RWPE2 (cell line): ENCODE measurements at regions not wholly inside any gene's neighbourhood (a gene's known extent, or its start where the extent isn't known, plus 50 kb on each side); places are given as distances from the start of the nearest gene placed in this dataset.
"Not testable (repeated sequence)": the region's sequence is repeated elsewhere in the genome, so short reads cannot be mapped to it uniquely, and the experiment has no call there.

Experiments used
- ATAC-seq: fragments of 200-7000 bp; cut with Tn5 transposase; 3 replicates; pipeline ENCODE4 v1.9.1; 2021; ENCODE audit warnings: low read depth
- DNase-seq: peaks from one replicate; pipeline ENCODE4 v3.0.0-alpha.2; 2020; ENCODE audit warnings: low spot score
- H3K27ac ChIP-seq: fragments of 450-650 bp; 2 replicates; pipeline ENCODE4 v1.5.1; 2017; ENCODE audit warnings: mild to moderate bottlenecking; ENCODE audit not compliant: poor library complexity, severe bottlenecking
- H3K27me3 ChIP-seq: fragments of 250-450 bp; sonication (Bioruptor Pico); 2 replicates; pipeline ENCODE4 v1.5.1; 2021; ENCODE audit warnings: mild to moderate bottlenecking, moderate library complexity; ENCODE audit not compliant: insufficient read depth, poor library complexity, severe bottlenecking
- H3K36me3 ChIP-seq: fragments of 250-450 bp; sonication (Bioruptor Pico); 2 replicates; pipeline ENCODE4 v1.5.1; 2020; ENCODE audit warnings: low read depth, mild to moderate bottlenecking, moderate library complexity
- H3K4me1 ChIP-seq: fragments of 250-450 bp; sonication (Bioruptor Pico); 2 replicates; pipeline ENCODE4 v1.5.1; 2021; ENCODE audit warnings: mild to moderate bottlenecking, moderate library complexity; ENCODE audit not compliant: insufficient read depth, poor library complexity, severe bottlenecking
- H3K4me3 ChIP-seq: fragments of 250-450 bp; sonication (Bioruptor Pico); 2 replicates; pipeline ENCODE4 v1.5.1; 2021; ENCODE audit warnings: mild to moderate bottlenecking, moderate library complexity; ENCODE audit not compliant: severe bottlenecking
- H3K9me3 ChIP-seq: fragments of 250-450 bp; sonication (Bioruptor Pico); 2 replicates; pipeline ENCODE4 v1.5.1; 2021; ENCODE audit warnings: mild to moderate bottlenecking, moderate library complexity; ENCODE audit not compliant: severe bottlenecking
- TF ChIP-seq, protein P1 (sequence below): fragments of 450-650 bp; IDR thresholded peaks from one replicate; pipeline ENCODE4 v1.5.1; 2017; ENCODE audit warnings: mild to moderate bottlenecking, moderate library complexity; ENCODE audit not compliant: poor library complexity, severe bottlenecking

DNA sequence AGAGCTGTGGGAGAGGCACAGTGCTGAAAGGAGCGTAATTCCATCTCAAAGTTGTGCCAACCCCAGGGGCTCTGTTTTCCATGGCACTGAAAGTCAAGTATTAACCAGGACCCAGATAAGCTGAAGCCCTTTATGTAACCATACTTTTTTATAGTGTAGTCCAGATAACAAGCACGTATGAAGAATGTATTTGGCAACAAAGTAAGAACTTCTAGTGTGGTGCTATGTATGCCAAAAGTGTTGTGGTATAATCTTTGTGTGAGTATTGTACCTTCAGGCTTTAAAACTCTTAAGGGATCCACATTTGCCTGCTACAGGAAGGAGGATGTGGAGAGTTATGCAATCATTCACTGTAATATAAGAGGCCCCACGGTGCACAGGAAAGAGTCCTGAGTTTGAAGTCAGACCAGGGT lies 129.4 kb downstream of the IBTK start:
- Histone ChIP-seq H3K36me3 (no peaks in the 10 kb centered on the region), H3K4me1 (no peaks in the 10 kb centered on the region), H3K27ac (no peak overlapping the region), H3K27me3 (no peaks in the 10 kb centered on the region), H3K4me3 (no peak overlapping the region), H3K9me3 (no peaks in the 10 kb centered on the region)
- DNase-seq (no peak), ATAC-seq (no peak)
- TF ChIP-seq, protein P1, sequence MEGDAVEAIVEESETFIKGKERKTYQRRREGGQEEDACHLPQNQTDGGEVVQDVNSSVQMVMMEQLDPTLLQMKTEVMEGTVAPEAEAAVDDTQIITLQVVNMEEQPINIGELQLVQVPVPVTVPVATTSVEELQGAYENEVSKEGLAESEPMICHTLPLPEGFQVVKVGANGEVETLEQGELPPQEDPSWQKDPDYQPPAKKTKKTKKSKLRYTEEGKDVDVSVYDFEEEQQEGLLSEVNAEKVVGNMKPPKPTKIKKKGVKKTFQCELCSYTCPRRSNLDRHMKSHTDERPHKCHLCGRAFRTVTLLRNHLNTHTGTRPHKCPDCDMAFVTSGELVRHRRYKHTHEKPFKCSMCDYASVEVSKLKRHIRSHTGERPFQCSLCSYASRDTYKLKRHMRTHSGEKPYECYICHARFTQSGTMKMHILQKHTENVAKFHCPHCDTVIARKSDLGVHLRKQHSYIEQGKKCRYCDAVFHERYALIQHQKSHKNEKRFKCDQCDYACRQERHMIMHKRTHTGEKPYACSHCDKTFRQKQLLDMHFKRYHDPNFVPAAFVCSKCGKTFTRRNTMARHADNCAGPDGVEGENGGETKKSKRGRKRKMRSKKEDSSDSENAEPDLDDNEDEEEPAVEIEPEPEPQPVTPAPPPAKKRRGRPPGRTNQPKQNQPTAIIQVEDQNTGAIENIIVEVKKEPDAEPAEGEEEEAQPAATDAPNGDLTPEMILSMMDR = no peak

DNA sequence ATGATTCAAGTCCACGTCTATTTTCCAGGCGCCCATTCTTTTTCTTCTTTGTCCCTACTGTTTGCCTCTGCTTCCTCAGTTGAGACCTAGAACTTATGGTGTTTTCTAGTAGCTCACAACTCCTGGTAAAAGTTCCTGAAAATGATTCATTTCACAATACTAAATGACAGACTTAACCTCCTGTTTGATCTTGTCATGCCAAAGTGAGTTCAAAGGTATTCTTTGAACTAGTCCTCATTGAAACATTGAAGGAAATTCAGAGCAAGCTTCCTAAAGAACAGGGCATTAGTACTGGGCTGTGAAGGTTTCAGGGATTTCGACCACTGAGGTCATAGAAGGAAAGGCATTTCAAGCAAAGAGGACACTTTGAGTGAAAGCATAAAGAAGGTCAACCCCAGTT lies 132.8 kb downstream of the IBTK start:
- no peak overlapping the region for H3K4me3 ChIP-seq
- no peaks in the 10 kb centered on the region for H3K27me3 ChIP-seq
- H3K9me3 ChIP-seq = no peaks in the 10 kb centered on the region
- H3K4me1 ChIP-seq = no peaks in the 10 kb centered on the region
- DNase-seq (no peak), ATAC-seq (no peak)
- TF ChIP-seq, protein P1 = no peak
- no peaks in the 10 kb centered on the region for H3K36me3 ChIP-seq
- no peak overlapping the region for H3K27ac ChIP-seq

DNA sequence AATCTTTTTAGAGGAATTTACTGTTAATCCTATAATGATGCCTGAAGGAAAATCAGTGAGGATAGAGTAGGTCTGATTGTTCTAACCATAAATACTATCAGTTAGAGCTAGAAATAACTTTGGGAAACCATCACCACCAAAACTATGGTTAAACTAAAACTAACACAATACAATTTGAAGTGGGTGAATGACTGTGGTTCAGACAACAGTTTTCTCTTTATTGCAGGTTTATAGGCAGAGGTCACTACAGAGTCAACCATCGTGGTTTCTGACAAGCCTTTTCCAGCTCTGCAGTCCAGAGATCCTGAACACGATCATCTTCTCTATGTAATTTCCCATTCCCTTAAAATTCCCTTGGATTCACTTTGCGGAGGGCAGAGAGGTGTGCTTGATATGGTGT lies 134.3 kb downstream of the IBTK start:
- DNase-seq = no peak
- no peak overlapping the region for H3K4me3 ChIP-seq
- H3K27ac ChIP-seq = no peak overlapping the region
- H3K4me1 ChIP-seq = no peaks in the 10 kb centered on the region
- TF ChIP-seq, protein P1 = no peak
- no peaks in the 10 kb centered on the region for H3K27me3 ChIP-seq
- no peak for ATAC-seq
- no peaks in the 10 kb centered on the region for H3K9me3 ChIP-seq
- H3K36me3 ChIP-seq = no peaks in the 10 kb centered on the region

DNA sequence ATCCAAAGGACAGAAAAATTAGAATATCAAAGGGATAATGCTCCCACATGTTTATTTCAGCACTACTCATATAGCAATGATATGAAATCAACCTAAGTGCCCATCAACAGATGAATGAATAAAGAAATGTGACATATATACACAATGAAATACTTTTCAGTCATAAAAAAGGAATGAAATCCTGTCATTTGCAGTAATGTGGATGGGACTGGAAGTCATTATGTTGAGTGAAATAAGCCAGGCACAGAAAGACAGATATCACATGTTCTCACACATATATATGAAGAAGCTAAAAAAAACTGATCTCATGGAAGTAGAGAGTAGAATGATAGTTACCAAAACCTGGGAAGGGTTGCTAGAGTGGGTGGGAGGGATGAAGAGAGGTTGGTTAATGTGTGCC lies 135.7 kb downstream of the IBTK start:
- no peak for ATAC-seq
- Histone ChIP-seq H3K27ac (no peak overlapping the region), H3K9me3 (no peaks in the 10 kb centered on the region), H3K4me1 (no peaks in the 10 kb centered on the region), H3K4me3 (no peak overlapping the region), H3K36me3 (no peaks in the 10 kb centered on the region), H3K27me3 (no peaks in the 10 kb centered on the region)
- TF ChIP-seq, protein P1 = no peak
- DNase-seq = no peak

DNA sequence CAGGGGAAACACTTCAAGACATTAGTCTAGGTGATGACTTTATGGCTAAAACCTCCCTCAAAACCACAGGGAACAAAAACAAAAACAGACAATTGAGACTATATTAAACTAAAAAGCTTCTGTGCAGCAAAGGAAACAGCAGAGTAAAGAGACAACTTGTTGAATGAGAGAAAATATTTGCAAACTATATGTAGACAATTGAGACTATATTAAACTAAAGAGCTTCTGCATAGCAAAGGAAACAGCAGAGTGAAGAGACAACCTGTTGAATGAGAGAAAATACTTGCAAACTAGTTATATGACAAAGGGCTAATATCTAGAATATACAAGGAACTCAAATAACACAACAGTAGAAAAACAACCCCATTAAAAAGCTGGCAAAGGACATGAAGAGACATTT lies 136.4 kb downstream of the IBTK start:
- TF ChIP-seq, protein P1 = no peak
- no peaks in the 10 kb centered on the region for H3K4me1 ChIP-seq

DNA sequence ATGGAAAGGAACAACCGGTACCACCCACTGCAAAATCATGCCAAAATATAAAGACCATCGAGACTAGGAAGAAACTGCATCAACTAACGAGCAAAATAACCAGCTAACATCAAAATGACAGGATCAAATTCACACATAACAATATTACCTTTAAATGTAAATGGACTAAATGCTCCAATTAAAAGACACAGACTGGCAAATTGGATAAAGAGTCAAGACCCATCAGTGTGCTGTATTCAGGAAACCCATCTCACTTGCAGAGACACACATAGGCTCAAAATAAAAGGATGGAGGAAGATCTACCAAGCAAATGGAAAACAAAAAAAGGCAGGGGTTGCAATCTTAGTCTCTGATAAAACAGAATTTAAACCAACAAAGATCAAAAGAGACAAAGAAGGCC lies 144.4 kb downstream of the IBTK start:
- not testable (repeated sequence) for H3K27ac ChIP-seq, H3K4me1 ChIP-seq, ATAC-seq, DNase-seq, H3K9me3 ChIP-seq, H3K27me3 ChIP-seq, H3K4me3 ChIP-seq, H3K36me3 ChIP-seq

More for the DNA sequence above, 136.4 kb downstream of the IBTK start:
- no peak overlapping the region for H3K4me3 ChIP-seq
- H3K9me3 ChIP-seq = no peaks in the 10 kb centered on the region
- no peak overlapping the region for H3K27ac ChIP-seq
- no peaks in the 10 kb centered on the region for H3K27me3 ChIP-seq
- DNase-seq (no peak), ATAC-seq (no peak)
- no peaks in the 10 kb centered on the region for H3K36me3 ChIP-seq

DNA sequence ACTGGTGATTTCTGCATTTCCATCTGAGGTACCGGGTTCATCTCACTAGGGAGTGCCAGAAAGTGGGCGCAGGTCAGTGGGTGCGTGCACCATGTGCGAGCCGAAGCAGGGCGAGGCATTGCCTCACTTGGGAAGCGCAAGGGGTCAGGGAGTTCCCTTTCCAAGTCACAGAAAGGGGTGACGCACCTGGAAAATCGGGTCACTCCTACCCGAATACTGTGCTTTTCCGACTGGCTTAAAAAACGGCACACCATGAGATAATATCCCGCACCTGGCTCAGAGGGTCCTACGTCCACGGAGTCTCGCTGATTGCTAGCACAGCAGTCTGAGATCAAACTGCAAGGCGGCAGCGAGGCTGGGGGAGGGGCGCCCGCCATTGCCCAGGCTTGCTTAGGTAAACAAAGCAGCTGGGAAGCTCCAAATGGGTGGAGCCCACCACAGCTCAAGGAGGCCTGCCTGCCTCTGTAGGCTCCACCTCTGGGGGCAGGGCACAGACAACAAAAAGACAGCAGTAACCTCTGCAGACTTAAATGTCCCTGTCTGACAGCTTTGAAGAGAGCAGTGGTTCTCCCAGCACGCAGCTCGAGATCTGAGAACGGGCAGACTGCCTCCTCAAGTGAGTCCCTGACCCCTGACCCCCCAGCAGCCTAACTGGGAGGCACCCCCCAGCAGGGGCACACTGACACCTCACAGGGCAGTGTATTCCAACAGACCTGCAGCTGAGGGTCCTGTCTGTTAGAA lies 146.0 kb downstream of the IBTK start:
- not testable (repeated sequence) for ATAC-seq, H3K9me3 ChIP-seq, H3K27ac ChIP-seq, H3K36me3 ChIP-seq, H3K27me3 ChIP-seq, H3K4me1 ChIP-seq, DNase-seq
- H3K4me3 ChIP-seq = peak overlapping the region; percentile 33
